A549 (cell line): ENCODE measurements at regions not wholly inside any gene's neighbourhood (a gene's known extent, or its start where the extent isn't known, plus 50 kb on each side); places are given as distances from the start of the nearest gene placed in this dataset.

Experiments
- ATAC-seq, 2 experiments: fragments of 200-7000 bp in 1 of 2; fragments of >200 bp in 1 of 2; cut with Nextera tagmentation in 1 of 2; cut with Tn5 transposase in 1 of 2; 3 replicates each; pipeline versions ENCODE4 v1.8.0 to v1.9.1; 2018 to 2020; ENCODE audit warnings: mild to moderate bottlenecking in 1 of 2, moderate library complexity in 1 of 2
- CTCF ChIA-PET: fragments of 300-600 bp; sonication (Branson Sonifier 250); formaldehyde crosslinking; extraction: SDS; loops from one replicate; lab custom pipeline; 2021; ENCODE audit warnings: antibody characterized with exemption, inconsistent platforms; lab: Yijun Ruan, JAX
- POLR2A ChIA-PET: fragments of 350-600 bp; formaldehyde crosslinking; extraction: SDS; loops from one replicate; lab custom pipeline; 2021; ENCODE audit warnings: antibody characterized with exemption, inconsistent platforms; lab: Yijun Ruan, JAX
- DNase-seq, 2 experiments: peaks; one replicate each; pipeline versions ENCODE4 v3.0.0 to v3.0.0-alpha.2; 2011 to 2016; ENCODE audit warnings: low read depth in 1 of 2, low spot score in 1 of 2
- FAIRE-seq: peaks from 2 replicates; lab custom pipeline; 2011; peaks lifted over from hg19 to GRCh38; lab: Jason Lieb, UNC
- H3K27ac ChIP-seq, 2 experiments: fragments of >200 bp; sonication (Bioruptor Twin); formaldehyde crosslinking; 3 replicates each; pipeline ENCODE4 v1.5.1; 2016 to 2017
- H3K4me1 ChIP-seq: fragments of >200 bp; sonication (Bioruptor Twin); formaldehyde crosslinking; 3 replicates; pipeline ENCODE4 v1.6.1; 2016
- H3K4me2 ChIP-seq: fragments of >200 bp; sonication (Bioruptor Twin); formaldehyde crosslinking; 3 replicates; pipeline ENCODE4 v1.6.1; 2016
- H3K4me3 ChIP-seq: fragments of >200 bp; sonication (Bioruptor Twin); formaldehyde crosslinking; 3 replicates; pipeline ENCODE4 v1.5.1; 2016
- H3K9me3 ChIP-seq: fragments of >200 bp; sonication (Bioruptor Twin); formaldehyde crosslinking; 3 replicates; pipeline ENCODE4 v1.6.1; 2016
- CBX2 ChIP-seq: fragments of 200-600 bp; sonication (generic); IDR thresholded peaks from 2 replicates; pipeline ENCODE4 v1.6.1; 2016; ENCODE audit warnings: low read depth, mild to moderate bottlenecking, borderline replicate concordance
- CBX8 ChIP-seq: fragments of 200-600 bp; sonication (generic); IDR thresholded peaks from 2 replicates; pipeline ENCODE4 v1.6.1; 2016
- CHD4 ChIP-seq: fragments of 200-600 bp; sonication (generic); IDR thresholded peaks from 2 replicates; pipeline ENCODE4 v1.6.1; 2016; ENCODE audit warnings: antibody characterized with exemption, mild to moderate bottlenecking, borderline replicate concordance
- EHF ChIP-seq: fragments of 250-450 bp; sonication (Bioruptor Pico); IDR thresholded peaks from 2 replicates; pipeline ENCODE4 v1.5.0; 2020; ENCODE audit warnings: mild to moderate bottlenecking
- EP300 ChIP-seq, 2 experiments: fragments of >200 bp; sonication (Bioruptor Twin); formaldehyde crosslinking; IDR thresholded peaks; 2 replicates in 1 of 2; 3 replicates in 1 of 2; pipeline ENCODE4 v1.6.1; 2016 to 2017
- FOXS1 ChIP-seq: fragments of 250-450 bp; sonication (Bioruptor Pico); IDR thresholded peaks from 2 replicates; pipeline ENCODE4 v1.5.0; 2020; ENCODE audit warnings: mild to moderate bottlenecking, moderate library complexity
- HDAC2 ChIP-seq: fragments of 200-600 bp; sonication (generic); IDR thresholded peaks from 2 replicates; pipeline ENCODE4 v1.6.1; 2016
- HEYL ChIP-seq: fragments of 250-450 bp; sonication (Bioruptor Pico); IDR thresholded peaks from 2 replicates; pipeline ENCODE4 v1.8.0; 2021; ENCODE audit warnings: mild to moderate bottlenecking, moderate library complexity
- HOXA7 ChIP-seq: fragments of 250-450 bp; sonication (Bioruptor Pico); IDR thresholded peaks from 2 replicates; pipeline ENCODE4 v1.5.0; 2020; ENCODE audit warnings: mild to moderate bottlenecking, moderate library complexity
- HOXB5 ChIP-seq: fragments of 250-450 bp; sonication (Bioruptor Pico); IDR thresholded peaks from 2 replicates; pipeline ENCODE4 v1.5.0; 2020; ENCODE audit warnings: mild to moderate bottlenecking, moderate library complexity
- KDM1A ChIP-seq: fragments of 200-600 bp; sonication (generic); IDR thresholded peaks from 2 replicates; pipeline ENCODE4 v1.6.1; 2016; ENCODE audit warnings: low read depth, mild to moderate bottlenecking
- MAFK ChIP-seq: fragments of 450-650 bp; IDR thresholded peaks from 2 replicates; pipeline ENCODE4 v1.6.1; 2014; ENCODE audit not compliant: partially characterized antibody
- NR3C1 ChIP-seq: fragments of >200 bp; sonication (Bioruptor Twin); formaldehyde crosslinking; IDR thresholded peaks from 3 replicates; pipeline ENCODE4 v1.6.1; 2017
- RCOR1 ChIP-seq: fragments of 150-350 bp; IDR thresholded peaks from 2 replicates; pipeline ENCODE4 v1.6.1; 2014; ENCODE audit warnings: antibody characterized with exemption, low read length, low read depth
- ZSCAN20 ChIP-seq: fragments of 250-450 bp; sonication (Bioruptor Pico); IDR thresholded peaks from 2 replicates; pipeline ENCODE4 v1.8.0; 2022; ENCODE audit warnings: mild to moderate bottlenecking, moderate library complexity
- WGBS: methylation state at CpG from one replicate; pipeline ENCODE4 v1.1.6; 2017; ENCODE audit errors: missing lambda C conversion rate; 5-methylcytosine and 5-hydroxymethylcytosine counted together
- TF ChIP-seq, protein P1 (sequence below): fragments of 200-600 bp; sonication (generic); IDR thresholded peaks from 2 replicates; pipeline ENCODE4 v1.6.1; 2016; ENCODE audit warnings: antibody characterized with exemption, mild to moderate bottlenecking, moderate library complexity
- TF ChIP-seq, protein P2 (sequence below): fragments of 250-450 bp; sonication (Bioruptor Pico); IDR thresholded peaks from 2 replicates; pipeline ENCODE4 v1.5.0; 2021; ENCODE audit warnings: mild to moderate bottlenecking, moderate library complexity, borderline replicate concordance
- TF ChIP-seq, protein P3 (sequence below): fragments of >200 bp; sonication (Bioruptor Twin); formaldehyde crosslinking; IDR thresholded peaks from 2 replicates; pipeline ENCODE4 v1.6.1; 2016
- TF ChIP-seq, protein P4 (sequence below): IDR thresholded peaks from 2 replicates; pipeline ENCODE4 v1.6.1; 2012
- TF ChIP-seq, protein P5 (sequence below): fragments of 450-650 bp; IDR thresholded peaks from 2 replicates; pipeline ENCODE4 v1.6.1; 2014; ENCODE audit warnings: antibody characterized with exemption
- TF ChIP-seq, protein P6 (sequence below): fragments of >200 bp; sonication (Bioruptor Twin); formaldehyde crosslinking; IDR thresholded peaks from 3 replicates; pipeline ENCODE4 v1.6.1; 2016

DNA sequence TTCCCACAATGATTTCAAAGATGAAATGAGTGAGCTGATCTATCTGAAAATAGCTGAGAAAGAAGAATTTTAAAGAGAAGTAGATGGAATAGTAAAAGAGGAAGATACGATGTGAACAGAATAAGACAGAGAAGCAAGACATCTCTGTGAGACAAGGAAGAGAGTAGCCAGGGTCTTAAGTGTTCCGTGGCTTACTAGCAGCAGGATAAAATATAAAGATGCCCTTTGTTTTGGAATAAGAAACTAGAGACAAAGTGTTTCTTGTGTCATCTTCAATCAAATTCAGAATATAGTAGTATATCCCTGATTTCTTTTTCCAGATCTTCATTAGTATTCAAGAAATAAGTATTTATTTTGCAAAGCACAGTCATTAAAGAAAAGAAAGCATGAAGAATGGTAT is 281.0 kb upstream of the NECTIN3 start (continued):
- TF ChIP-seq, protein P1, sequence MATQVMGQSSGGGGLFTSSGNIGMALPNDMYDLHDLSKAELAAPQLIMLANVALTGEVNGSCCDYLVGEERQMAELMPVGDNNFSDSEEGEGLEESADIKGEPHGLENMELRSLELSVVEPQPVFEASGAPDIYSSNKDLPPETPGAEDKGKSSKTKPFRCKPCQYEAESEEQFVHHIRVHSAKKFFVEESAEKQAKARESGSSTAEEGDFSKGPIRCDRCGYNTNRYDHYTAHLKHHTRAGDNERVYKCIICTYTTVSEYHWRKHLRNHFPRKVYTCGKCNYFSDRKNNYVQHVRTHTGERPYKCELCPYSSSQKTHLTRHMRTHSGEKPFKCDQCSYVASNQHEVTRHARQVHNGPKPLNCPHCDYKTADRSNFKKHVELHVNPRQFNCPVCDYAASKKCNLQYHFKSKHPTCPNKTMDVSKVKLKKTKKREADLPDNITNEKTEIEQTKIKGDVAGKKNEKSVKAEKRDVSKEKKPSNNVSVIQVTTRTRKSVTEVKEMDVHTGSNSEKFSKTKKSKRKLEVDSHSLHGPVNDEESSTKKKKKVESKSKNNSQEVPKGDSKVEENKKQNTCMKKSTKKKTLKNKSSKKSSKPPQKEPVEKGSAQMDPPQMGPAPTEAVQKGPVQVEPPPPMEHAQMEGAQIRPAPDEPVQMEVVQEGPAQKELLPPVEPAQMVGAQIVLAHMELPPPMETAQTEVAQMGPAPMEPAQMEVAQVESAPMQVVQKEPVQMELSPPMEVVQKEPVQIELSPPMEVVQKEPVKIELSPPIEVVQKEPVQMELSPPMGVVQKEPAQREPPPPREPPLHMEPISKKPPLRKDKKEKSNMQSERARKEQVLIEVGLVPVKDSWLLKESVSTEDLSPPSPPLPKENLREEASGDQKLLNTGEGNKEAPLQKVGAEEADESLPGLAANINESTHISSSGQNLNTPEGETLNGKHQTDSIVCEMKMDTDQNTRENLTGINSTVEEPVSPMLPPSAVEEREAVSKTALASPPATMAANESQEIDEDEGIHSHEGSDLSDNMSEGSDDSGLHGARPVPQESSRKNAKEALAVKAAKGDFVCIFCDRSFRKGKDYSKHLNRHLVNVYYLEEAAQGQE, result no peak
- TF ChIP-seq, protein P2, sequence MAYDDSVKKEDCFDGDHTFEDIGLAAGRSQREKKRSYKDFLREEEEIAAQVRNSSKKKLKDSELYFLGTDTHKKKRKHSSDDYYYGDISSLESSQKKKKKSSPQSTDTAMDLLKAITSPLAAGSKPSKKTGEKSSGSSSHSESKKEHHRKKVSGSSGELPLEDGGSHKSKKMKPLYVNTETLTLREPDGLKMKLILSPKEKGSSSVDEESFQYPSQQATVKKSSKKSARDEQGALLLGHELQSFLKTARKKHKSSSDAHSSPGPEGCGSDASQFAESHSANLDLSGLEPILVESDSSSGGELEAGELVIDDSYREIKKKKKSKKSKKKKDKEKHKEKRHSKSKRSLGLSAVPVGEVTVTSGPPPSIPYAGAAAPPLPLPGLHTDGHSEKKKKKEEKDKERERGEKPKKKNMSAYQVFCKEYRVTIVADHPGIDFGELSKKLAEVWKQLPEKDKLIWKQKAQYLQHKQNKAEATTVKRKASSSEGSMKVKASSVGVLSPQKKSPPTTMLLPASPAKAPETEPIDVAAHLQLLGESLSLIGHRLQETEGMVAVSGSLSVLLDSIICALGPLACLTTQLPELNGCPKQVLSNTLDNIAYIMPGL, result no peak

DNA sequence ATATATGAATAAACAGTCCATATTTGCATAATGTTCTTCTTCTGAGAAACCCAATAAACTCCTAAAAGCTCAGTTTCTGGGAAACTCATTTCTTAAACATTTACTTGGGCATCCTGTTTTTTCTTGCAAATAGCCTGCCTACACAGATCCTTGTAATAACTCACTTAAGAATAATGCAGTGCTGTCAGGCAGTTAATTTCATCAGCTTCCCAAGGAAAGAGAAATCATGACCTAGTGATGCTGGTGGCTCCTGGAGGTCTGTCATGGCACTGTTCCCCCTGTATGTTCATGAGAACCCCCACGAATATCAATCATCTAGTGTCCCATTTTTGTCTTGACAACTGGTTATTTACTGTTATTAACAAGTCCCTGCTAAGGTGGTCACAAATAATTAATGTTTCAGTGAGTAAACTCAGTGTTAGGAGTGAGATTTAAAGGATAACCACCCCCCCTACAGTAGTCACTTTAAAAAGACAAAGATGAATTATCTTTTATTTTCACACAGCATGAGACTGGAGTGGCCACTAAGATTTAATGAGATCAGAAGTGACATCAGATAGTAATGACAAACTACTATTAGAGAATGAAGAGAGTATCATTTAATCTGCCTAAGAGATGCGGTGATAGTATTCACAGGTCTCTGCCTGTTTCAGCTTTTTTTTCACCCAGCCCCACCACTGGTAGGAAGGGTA is 279.5 kb upstream of the NECTIN3 start:
- no peaks in the 10 kb centered on the region for H3K9me3 ChIP-seq
- no peak for FAIRE-seq
- H3K4me2 ChIP-seq, result no peak overlapping the region
- 49% methylated on average over 2 of the region's 2 CpGs for WGBS
- POLR2A ChIA-PET, result no interaction called here
- TF ChIP-seq CBX2 (no peak), RCOR1 (no peak), ZSCAN20 (CRISPR knock-in tag) (no peak), FOXS1 (CRISPR knock-in tag) (no peak), KDM1A (no peak), EHF (no peak), HOXB5 (CRISPR knock-in tag) (no peak), CHD4 (no peak), EP300 (IDR thresholded peaks at IDR 0.05) (no peak), NR3C1 (no peak), HEYL (no peak), MAFK (no peak), HOXA7 (CRISPR knock-in tag) (no peak), CBX8 (no peak), HDAC2 (no peak)
- TF ChIP-seq, protein P3, sequence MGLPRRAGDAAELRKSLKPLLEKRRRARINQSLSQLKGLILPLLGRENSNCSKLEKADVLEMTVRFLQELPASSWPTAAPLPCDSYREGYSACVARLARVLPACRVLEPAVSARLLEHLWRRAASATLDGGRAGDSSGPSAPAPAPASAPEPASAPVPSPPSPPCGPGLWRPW, result no peak
- TF ChIP-seq, protein P4, sequence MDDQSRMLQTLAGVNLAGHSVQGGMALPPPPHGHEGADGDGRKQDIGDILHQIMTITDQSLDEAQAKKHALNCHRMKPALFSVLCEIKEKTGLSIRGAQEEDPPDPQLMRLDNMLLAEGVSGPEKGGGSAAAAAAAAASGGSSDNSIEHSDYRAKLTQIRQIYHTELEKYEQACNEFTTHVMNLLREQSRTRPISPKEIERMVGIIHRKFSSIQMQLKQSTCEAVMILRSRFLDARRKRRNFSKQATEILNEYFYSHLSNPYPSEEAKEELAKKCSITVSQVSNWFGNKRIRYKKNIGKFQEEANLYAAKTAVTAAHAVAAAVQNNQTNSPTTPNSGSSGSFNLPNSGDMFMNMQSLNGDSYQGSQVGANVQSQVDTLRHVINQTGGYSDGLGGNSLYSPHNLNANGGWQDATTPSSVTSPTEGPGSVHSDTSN, result no peak
- TF ChIP-seq, protein P5, sequence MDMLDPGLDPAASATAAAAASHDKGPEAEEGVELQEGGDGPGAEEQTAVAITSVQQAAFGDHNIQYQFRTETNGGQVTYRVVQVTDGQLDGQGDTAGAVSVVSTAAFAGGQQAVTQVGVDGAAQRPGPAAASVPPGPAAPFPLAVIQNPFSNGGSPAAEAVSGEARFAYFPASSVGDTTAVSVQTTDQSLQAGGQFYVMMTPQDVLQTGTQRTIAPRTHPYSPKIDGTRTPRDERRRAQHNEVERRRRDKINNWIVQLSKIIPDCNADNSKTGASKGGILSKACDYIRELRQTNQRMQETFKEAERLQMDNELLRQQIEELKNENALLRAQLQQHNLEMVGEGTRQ, result no peak
- TF ChIP-seq, protein P6, sequence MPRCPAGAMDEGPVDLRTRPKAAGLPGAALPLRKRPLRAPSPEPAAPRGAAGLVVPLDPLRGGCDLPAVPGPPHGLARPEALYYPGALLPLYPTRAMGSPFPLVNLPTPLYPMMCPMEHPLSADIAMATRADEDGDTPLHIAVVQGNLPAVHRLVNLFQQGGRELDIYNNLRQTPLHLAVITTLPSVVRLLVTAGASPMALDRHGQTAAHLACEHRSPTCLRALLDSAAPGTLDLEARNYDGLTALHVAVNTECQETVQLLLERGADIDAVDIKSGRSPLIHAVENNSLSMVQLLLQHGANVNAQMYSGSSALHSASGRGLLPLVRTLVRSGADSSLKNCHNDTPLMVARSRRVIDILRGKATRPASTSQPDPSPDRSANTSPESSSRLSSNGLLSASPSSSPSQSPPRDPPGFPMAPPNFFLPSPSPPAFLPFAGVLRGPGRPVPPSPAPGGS, result no peak
- no peak for ATAC-seq
- CTCF ChIA-PET, result no interaction called here
- no peak for DNase-seq
- H3K4me3 ChIP-seq, result no peak overlapping the region
- no peak overlapping the region for H3K27ac ChIP-seq
- no peaks in the 10 kb centered on the region for H3K4me1 ChIP-seq
